Activated T-helper 1 cell treated with anti-CD3 and anti-CD28 coated beads, Interleukin-12 subunit alpha, Interleukin-12 subunit beta, Interleukin-2, Interleukin-4 antibody, amounts not matched to agents 30 ng/mL and 10 ng/mL and 1 ng/mL, durations not matched to agents 14 hours and 24 hours and 36 hours (primary cell): ENCODE measurements at regions not wholly inside any gene's neighbourhood (a gene's known extent, or its start where the extent isn't known, plus 50 kb on each side); places are given as distances from the start of the nearest gene placed in this dataset.

Experiments used
- DNase-seq: peaks from one replicate; pipeline ENCODE4 v3.0.0; 2021; ENCODE audit warnings: low spot score
- H3K27ac Mint-ChIP-seq: one replicate; pipeline ENCODE4 v1.8.0; 2021; ENCODE audit warnings: mild to moderate bottlenecking, mixed read lengths
- H3K27me3 Mint-ChIP-seq: one replicate; pipeline ENCODE4 v1.8.0; 2022; ENCODE audit warnings: mild to moderate bottlenecking, moderate library complexity, mixed read lengths; ENCODE audit not compliant: insufficient read depth
- H3K36me3 Mint-ChIP-seq: one replicate; pipeline ENCODE4 v1.8.0; 2021; ENCODE audit warnings: low read depth, mixed read lengths
- H3K4me1 Mint-ChIP-seq: one replicate; pipeline ENCODE4 v1.8.0; 2021; ENCODE audit warnings: low read depth, mixed read lengths
- H3K4me3 Mint-ChIP-seq: one replicate; pipeline ENCODE4 v1.8.0; 2021; ENCODE audit warnings: mild to moderate bottlenecking, moderate library complexity, mixed read lengths
- H3K9me3 Mint-ChIP-seq: one replicate; pipeline ENCODE4 v1.8.0; 2021; ENCODE audit warnings: mixed read lengths
- intact Hi-C: fragments of 100-400 bp; cut with micrococcal nuclease; formaldehyde crosslinking; loops from one replicate; pipeline ENCODE4 v1.15.1; 2024

GRCh38 chr7:42311195-42311594 is 74.2 kb upstream of the GLI3 start:
- no peak for DNase-seq
- intact Hi-C loops: no loop called here
- Mint-ChIP-seq H3K9me3 (peaks cover 3% of the 10 kb centered on the region), H3K36me3 (no peaks in the 10 kb centered on the region), H3K27me3 (peaks cover 1% of the 10 kb centered on the region), H3K4me3 (no peak overlapping the region), H3K27ac (no peak overlapping the region), H3K4me1 (no peaks in the 10 kb centered on the region)

GRCh38 chr7:42292991-42293521 is 56.0 kb upstream of the GLI3 start:
- Mint-ChIP-seq H3K9me3 (no peaks in the 10 kb centered on the region), H3K4me3 (no peak overlapping the region), H3K27ac (no peak overlapping the region), H3K36me3 (no peaks in the 10 kb centered on the region), H3K27me3 (no peaks in the 10 kb centered on the region), H3K4me1 (no peaks in the 10 kb centered on the region)
- intact Hi-C loops: no loop called here
- DNase-seq: no peak

GRCh38 chr7:42289473-42289872 is 52.5 kb upstream of the GLI3 start:
- H3K36me3 Mint-ChIP-seq: no peaks in the 10 kb centered on the region
- DNase-seq: no peak
- H3K4me1 Mint-ChIP-seq: no peaks in the 10 kb centered on the region
- H3K27ac Mint-ChIP-seq: no peak overlapping the region
- no peak overlapping the region for H3K4me3 Mint-ChIP-seq
- intact Hi-C loops: no loop called here
- H3K27me3 Mint-ChIP-seq: no peaks in the 10 kb centered on the region
- no peaks in the 10 kb centered on the region for H3K9me3 Mint-ChIP-seq
